A673 (cell line): ENCODE measurements at regions not wholly inside any gene's neighbourhood (a gene's known extent, or its start where the extent isn't known, plus 50 kb on each side); places are given as distances from the start of the nearest gene placed in this dataset.

ENCODE experiments used
- CTCF ChIP-seq: fragments of 300-800, 200-600 bp; sonication (generic); conservative IDR thresholded peaks from 2 replicates; pipeline ENCODE4 v1.5.1; 2017; ENCODE audit warnings: low read depth, mild to moderate bottlenecking, antibody characterized with exemption, low read length, moderate library complexity, mixed read lengths
- EZH2 ChIP-seq: fragments of 200-600 bp; sonication (generic); IDR thresholded peaks from 2 replicates; pipeline ENCODE4 v1.6.1; 2017; ENCODE audit warnings: borderline replicate concordance, low read depth, mild to moderate bottlenecking, mixed read lengths, antibody characterized with exemption, low read length; ENCODE audit not compliant: poor library complexity, severe bottlenecking

- TF ChIP-seq CTCF (peak; percentile 76), EZH2 (no peak)
These were observed 65.9 kb upstream of the SDK2 start for GRCh38 chr17:73710095-73710592.
